B cell (primary cell): ENCODE measurements at regions not wholly inside any gene's neighbourhood (a gene's known extent, or its start where the extent isn't known, plus 50 kb on each side); places are given as distances from the start of the nearest gene placed in this dataset.
A peak's percentile ranks its signal among the peaks of the same experiment; 100 is the strongest.
"Not testable (repeated sequence)": the region's sequence is repeated elsewhere in the genome, so short reads cannot be mapped to it uniquely, and the experiment has no call there.

ENCODE experiments used
- ATAC-seq: fragments of 200-7000 bp; cut with Tn5 transposase; one replicate; pipeline ENCODE4 v1.10.0; 2021; ENCODE audit warnings: low read depth, mild to moderate bottlenecking, moderate number of reproducible peaks, moderate library complexity
- CTCF ChIA-PET: fragments of 350-600 bp; sonication (Branson Sonifier 250); formaldehyde crosslinking; loops from one replicate; lab custom pipeline; 2021; ENCODE audit warnings: antibody characterized with exemption, inconsistent platforms; lab: Charles Lee
- POLR2A ChIA-PET: fragments of 350-600 bp; sonication (Branson Sonifier 250); formaldehyde crosslinking; loops from one replicate; lab custom pipeline; 2021; ENCODE audit warnings: antibody characterized with exemption; lab: Charles Lee
- DNase-seq: peaks from one replicate; pipeline ENCODE4 v3.0.0; 2013
- H2AFZ ChIP-seq: 2 replicates; pipeline ENCODE4 v1.6.1; 2012; ENCODE audit warnings: mild to moderate bottlenecking, low read depth, low read length; ENCODE audit not compliant: insufficient read depth, poor library complexity, severe bottlenecking
- H3K27ac ChIP-seq, 2 donors: 1 replicate in 1 of 2; 2 replicates in 1 of 2; pipeline ENCODE4 v1.5.1; 2012 to 2013; ENCODE audit warnings: low read length in 2 of 2, mild to moderate bottlenecking in 2 of 2, moderate library complexity in 1 of 2
- H3K27me3 ChIP-seq, 4 experiments: fragments of 200-600 bp in 1 of 4; sonication (generic) in 1 of 4; replicated peaks in 1 of 4; 1 replicate in 2 of 4; 2 replicates in 2 of 4; pipeline versions ENCODE4 v1.6.1 to v1.7.0; 2013 to 2016; ENCODE audit warnings: low read length in 3 of 4, mild to moderate bottlenecking in 2 of 4, mixed read lengths in 1 of 4, moderate library complexity in 1 of 4; ENCODE audit not compliant: insufficient read depth in 4 of 4, control insufficient read depth in 3 of 4; ENCODE audit errors: control extremely low read depth in 1 of 4
- H3K36me3 ChIP-seq, 2 experiments: replicated peaks in 1 of 2; 1 replicate in 1 of 2; 2 replicates in 1 of 2; pipeline versions ENCODE4 v1.6.1 to v1.7.1; 2013; ENCODE audit warnings: low read length in 1 of 2; ENCODE audit not compliant: insufficient read depth in 2 of 2, control insufficient read depth in 1 of 2; ENCODE audit errors: control extremely low read depth in 1 of 2, extremely low read depth in 1 of 2
- H3K4me1 ChIP-seq, 2 donors: fragments of 200-600 bp in 1 of 2; sonication (generic) in 1 of 2; 1 replicate in 1 of 2; 2 replicates in 1 of 2; pipeline versions ENCODE4 v1.5.1 to v1.6.1; 2013 to 2017; ENCODE audit warnings: low read length in 2 of 2; ENCODE audit not compliant: control insufficient read depth in 2 of 2, insufficient read depth in 2 of 2
- H3K4me2 ChIP-seq: replicated peaks from 2 replicates; pipeline ENCODE3; 2012; ENCODE audit warnings: mild to moderate bottlenecking, low read depth, low read length; ENCODE audit not compliant: poor library complexity, severe bottlenecking
- H3K4me3 ChIP-seq, 5 experiments: fragments of 200-600 bp in 1 of 5; sonication (generic) in 1 of 5; 1 replicate in 3 of 5; 2 replicates in 2 of 5; pipeline versions ENCODE4 v1.5.1 to v1.7.0; 2011 to 2016; ENCODE audit warnings: low read length in 4 of 5, mild to moderate bottlenecking in 4 of 5, low read depth in 2 of 5, control low read depth in 1 of 5, moderate library complexity in 1 of 5; ENCODE audit not compliant: insufficient read depth in 1 of 5; ENCODE audit errors: control extremely low read depth in 1 of 5, extremely low read depth in 1 of 5
- H3K79me2 ChIP-seq: fragments of 200-600 bp; sonication (generic); one replicate; pipeline ENCODE4 v1.6.0; 2016; ENCODE audit warnings: low read length; ENCODE audit not compliant: control insufficient read depth, insufficient read depth
- H3K9ac ChIP-seq: fragments of 200-600 bp; sonication (generic); 2 replicates; pipeline ENCODE4 v1.6.1; 2017; ENCODE audit warnings: mild to moderate bottlenecking, low read length, moderate library complexity
- H3K9me3 ChIP-seq, 3 donors: one replicate each; pipeline versions ENCODE4 v1.6.1 to v1.7.1; 2013; ENCODE audit warnings: low read length in 2 of 3; ENCODE audit not compliant: control insufficient read depth in 2 of 3, insufficient read depth in 1 of 3; ENCODE audit errors: control extremely low read depth in 1 of 3
- H4K20me1 ChIP-seq: 2 replicates; pipeline ENCODE4 v1.6.0; 2012; ENCODE audit warnings: mild to moderate bottlenecking, low read length; ENCODE audit not compliant: insufficient read depth, control insufficient read depth, poor library complexity, severe bottlenecking
- H3K27ac Mint-ChIP-seq: one replicate; pipeline ENCODE4 v1.8.0; 2021; ENCODE audit warnings: mixed read lengths
- H3K27me3 Mint-ChIP-seq: one replicate; pipeline ENCODE4 v1.8.0; 2021; ENCODE audit warnings: mixed read lengths
- H3K4me1 Mint-ChIP-seq: one replicate; pipeline ENCODE4 v1.8.0; 2021; ENCODE audit warnings: mixed read lengths
- H3K4me3 Mint-ChIP-seq: one replicate; pipeline ENCODE4 v1.8.0; 2021; ENCODE audit warnings: mixed read lengths
- H3K9me3 Mint-ChIP-seq: one replicate; pipeline ENCODE4 v1.8.0; 2022; ENCODE audit warnings: mixed read lengths; ENCODE audit not compliant: insufficient read depth
- WGBS: methylation state at CpG from one replicate; pipeline ENCODE4 v1.1.5; 2013; ENCODE audit warnings: missing lambda C conversion rate; ENCODE audit not compliant: insufficient coverage; 5-methylcytosine and 5-hydroxymethylcytosine counted together
- intact Hi-C: fragments of 100-400 bp; cut with micrococcal nuclease; formaldehyde crosslinking; loops from one replicate; pipeline ENCODE4 v1.10.0; 2022

GRCh38 chr1:149638901-149639658 lies 55.4 kb downstream of the PPIAL4C start:
- intact Hi-C loops, H3K27ac ChIP-seq, H3K79me2 ChIP-seq, H3K9ac ChIP-seq, H3K9me3 Mint-ChIP-seq, H3K4me3 ChIP-seq, H3K27me3 Mint-ChIP-seq, H3K27me3 ChIP-seq, H3K36me3 ChIP-seq, CTCF ChIA-PET, H3K4me2 ChIP-seq, H3K4me3 Mint-ChIP-seq, H3K9me3 ChIP-seq, ATAC-seq, H4K20me1 ChIP-seq, H2AFZ ChIP-seq, POLR2A ChIA-PET, H3K4me1 ChIP-seq: not testable (repeated sequence)
- peak; percentile 9 for DNase-seq
- H3K4me1 Mint-ChIP-seq: peaks cover 18% of the 10 kb centered on the region
- WGBS: 100% methylated on average over 10 of the region's 31 CpGs
- H3K27ac Mint-ChIP-seq: peak overlapping the region; percentile 50

DNA sequence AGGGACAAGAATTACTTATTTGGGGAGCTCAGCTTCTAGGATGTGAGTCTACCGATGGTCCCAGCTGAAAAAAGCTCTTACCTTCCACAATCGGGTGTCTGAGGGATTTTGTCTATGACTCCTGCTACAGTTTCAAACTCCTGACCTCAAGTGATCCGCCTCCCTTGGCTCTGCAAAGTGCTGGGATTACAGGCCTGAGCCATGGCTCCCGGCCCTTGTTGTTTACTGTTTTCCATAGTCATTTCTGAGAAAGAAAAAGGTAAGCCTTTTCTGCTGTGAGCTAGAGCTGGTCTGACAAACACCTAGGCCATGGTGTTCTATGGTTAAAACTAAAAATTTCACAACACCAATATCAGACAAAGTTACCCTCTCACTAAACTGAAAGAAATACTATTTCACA lies 57.5 kb downstream of the PPIAL4C start:
- H3K4me1 Mint-ChIP-seq: peaks cover 14% of the 10 kb centered on the region
- H3K27me3 ChIP-seq, H3K79me2 ChIP-seq, H3K4me2 ChIP-seq, DNase-seq, CTCF ChIA-PET, H3K4me1 ChIP-seq, H3K4me3 Mint-ChIP-seq, ATAC-seq, intact Hi-C loops, H3K36me3 ChIP-seq, H2AFZ ChIP-seq, H3K9me3 Mint-ChIP-seq, H3K9me3 ChIP-seq, POLR2A ChIA-PET, H3K4me3 ChIP-seq, H4K20me1 ChIP-seq, H3K9ac ChIP-seq, H3K27ac Mint-ChIP-seq, H3K27me3 Mint-ChIP-seq, H3K27ac ChIP-seq: not testable (repeated sequence)
- WGBS: 100% methylated on average over 1 of the region's 4 CpGs

DNA sequence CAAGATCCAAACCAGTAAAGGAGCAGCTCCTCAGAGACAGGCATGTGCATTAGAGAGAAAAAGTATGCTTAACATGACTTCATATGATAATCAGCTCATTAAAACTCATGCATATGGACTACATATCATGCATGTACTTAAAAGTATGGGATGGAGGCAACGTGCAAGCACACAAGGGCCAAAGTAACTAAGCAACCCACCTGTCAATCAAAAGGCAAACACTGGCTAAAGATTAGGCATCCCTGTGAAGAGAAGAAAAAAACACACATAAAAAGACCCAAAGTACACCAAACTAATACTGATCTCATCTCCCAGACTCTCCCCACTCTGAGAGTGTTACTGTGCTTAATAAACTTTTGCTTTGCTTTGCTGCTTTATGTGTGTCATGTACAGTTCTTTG lies 61.2 kb downstream of the PPIAL4C start:
- DNase-seq, H3K27me3 Mint-ChIP-seq, H2AFZ ChIP-seq, H3K4me1 Mint-ChIP-seq, H3K27me3 ChIP-seq, H3K27ac Mint-ChIP-seq, H3K4me1 ChIP-seq, H3K9me3 ChIP-seq, POLR2A ChIA-PET, ATAC-seq, H3K36me3 ChIP-seq, H3K4me3 ChIP-seq, H3K4me3 Mint-ChIP-seq, H3K27ac ChIP-seq, CTCF ChIA-PET, intact Hi-C loops, H4K20me1 ChIP-seq, H3K4me2 ChIP-seq, H3K9me3 Mint-ChIP-seq, H3K9ac ChIP-seq, H3K79me2 ChIP-seq: not testable (repeated sequence)
- no CpG with 5 or more reads among the region's 1 CpG for WGBS

GRCh38 chr1:149646360-149647017 lies 62.8 kb downstream of the PPIAL4C start:
- H3K4me2 ChIP-seq, intact Hi-C loops, POLR2A ChIA-PET, H3K79me2 ChIP-seq, H3K27ac ChIP-seq, H3K36me3 ChIP-seq, H3K4me1 ChIP-seq, H3K27me3 Mint-ChIP-seq, H3K4me1 Mint-ChIP-seq, H4K20me1 ChIP-seq, CTCF ChIA-PET, H3K9me3 Mint-ChIP-seq, H3K27me3 ChIP-seq, H3K9me3 ChIP-seq: not testable (repeated sequence)
- Mint-ChIP-seq H3K27ac (peak overlapping the region; percentile 81), H3K4me3 (peak overlapping the region; percentile 91)
- DNase-seq (peak; percentile 23), ATAC-seq (peak; percentile 60)
- Histone ChIP-seq H2AFZ (peak overlapping the region; percentile 64), H3K9ac (peak overlapping the region; percentile 50), H3K4me3 (peak overlapping the region in 4 of 5 experiments; percentile 38 to 59 (median 56))
- WGBS: 2% methylated on average over 10 of the region's 37 CpGs
